ENCODE measurements at regions not wholly inside any gene's neighbourhood (a gene's known extent, or its start where the extent isn't known, plus 50 kb on each side); places are given as distances from the start of the nearest gene placed in this dataset.

- no peak for DNase-seq
Measured at GRCh38 chr11:112795911-112796649, 165.1 kb upstream of the NCAM1 start.

DNA sequence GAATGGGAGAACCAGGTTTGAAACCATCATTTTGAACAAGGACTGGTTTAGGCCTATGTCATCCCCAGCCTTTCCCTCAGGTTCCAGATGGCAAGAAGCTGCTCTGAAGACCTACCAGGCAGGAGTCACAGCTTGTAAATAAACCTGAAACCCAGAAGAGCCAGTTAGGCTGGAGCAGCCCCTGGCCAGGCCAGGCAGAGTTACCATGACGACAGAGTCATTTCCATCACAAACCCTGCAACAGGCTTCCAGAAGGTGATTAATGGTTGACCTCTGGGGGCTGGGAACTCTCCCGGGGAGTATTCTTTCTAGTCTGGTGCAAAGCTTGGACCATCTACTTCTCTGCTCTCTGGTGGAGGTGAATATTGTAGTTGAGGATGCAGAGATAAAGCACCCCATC, 164.1 kb upstream of the NCAM1 start:
- DNase-seq: no peak

GRCh38 chr11:112797648-112798293, 163.4 kb upstream of the NCAM1 start:
- DNase-seq: peak; percentile 18

DNA sequence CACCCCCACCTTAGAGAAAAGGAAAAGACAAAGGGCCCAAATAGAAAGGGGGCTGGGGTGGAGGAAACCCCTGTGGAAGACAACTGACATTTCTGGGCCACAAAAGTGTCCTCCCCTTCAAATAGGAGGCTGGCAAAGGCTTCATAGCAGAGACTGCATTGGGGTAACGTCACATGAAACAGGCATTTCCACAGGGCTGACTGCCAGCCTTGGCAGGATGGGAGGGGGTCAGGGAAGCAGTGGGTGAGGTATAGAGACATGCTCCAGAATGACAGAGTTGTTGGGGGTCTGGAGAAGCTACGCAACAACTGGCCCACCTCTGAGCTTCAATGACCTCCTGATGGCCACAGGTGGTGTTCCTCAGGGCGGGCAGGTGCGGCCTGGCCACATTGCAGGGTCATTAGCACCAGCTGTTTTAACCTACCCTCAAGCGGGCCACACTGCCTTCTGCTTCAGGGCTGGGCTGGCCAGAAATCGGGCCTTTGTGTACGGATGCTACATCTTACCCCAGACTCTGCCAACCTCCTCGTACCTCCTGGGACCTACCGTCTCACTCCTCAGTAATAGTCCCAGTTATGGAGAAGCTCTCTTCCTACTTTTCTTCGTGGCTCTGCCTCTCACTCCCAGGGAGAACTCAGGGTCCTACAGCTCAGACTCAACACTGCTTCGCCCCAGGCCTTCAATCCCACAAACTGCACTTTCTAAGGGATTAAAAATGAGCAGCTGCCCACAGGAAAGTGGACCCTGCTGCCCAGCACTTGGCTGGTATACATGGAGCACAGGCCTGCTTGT, 160.0 kb upstream of the NCAM1 start:
- no peak for DNase-seq

GRCh38 chr11:112801817-112802088, 159.5 kb upstream of the NCAM1 start:
- no peak for DNase-seq

- no peak for DNase-seq
Measured at GRCh38 chr11:112805658-112806057, 155.6 kb upstream of the NCAM1 start.

DNA sequence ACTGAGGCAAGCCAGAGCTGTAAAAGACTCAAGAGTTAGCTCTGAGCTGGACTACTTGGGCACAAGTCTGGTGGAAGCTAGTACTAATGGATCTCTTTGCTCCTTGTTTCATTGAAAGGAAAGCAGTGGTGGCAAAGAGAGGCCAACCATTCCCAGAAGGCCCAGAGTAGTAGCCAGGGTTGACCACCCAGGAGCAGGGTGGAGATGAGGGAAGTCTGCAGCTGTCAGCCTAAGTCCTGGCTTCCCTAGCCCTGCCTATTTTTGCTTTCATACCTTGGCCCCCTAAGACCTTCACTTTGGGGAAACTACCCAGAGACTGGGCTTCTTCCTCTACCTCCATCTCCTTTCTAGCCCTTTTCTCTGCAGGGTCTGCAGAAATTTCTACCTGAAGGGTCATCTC, 155.0 kb upstream of the NCAM1 start:
- no peak for DNase-seq

- DNase-seq: no peak
Measured at GRCh38 chr11:112806876-112807275, 154.3 kb upstream of the NCAM1 start.

GRCh38 chr11:112809429-112809828, 151.8 kb upstream of the NCAM1 start:
- no peak for DNase-seq

DNA sequence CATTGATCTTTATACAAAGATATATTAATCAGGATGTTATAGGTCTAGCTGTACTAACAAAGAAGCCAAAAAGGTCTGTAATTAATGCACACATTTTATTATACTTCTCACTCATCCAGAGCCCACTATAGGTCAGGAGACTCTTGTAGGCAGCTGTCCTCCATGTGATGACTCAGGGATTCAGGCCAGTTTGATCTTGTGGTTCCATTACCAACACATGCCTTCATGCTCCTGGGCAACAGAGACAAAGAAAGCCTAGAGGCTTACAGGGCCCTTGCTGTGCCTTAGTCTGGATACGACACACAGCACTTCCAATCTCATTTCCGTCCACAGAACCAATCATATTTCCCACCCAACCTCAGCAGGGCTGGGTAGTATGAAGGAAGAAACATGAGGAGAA, 150.3 kb upstream of the NCAM1 start:
- no peak for DNase-seq

GRCh38 chr11:112811783-112812182, 149.4 kb upstream of the NCAM1 start:
- no peak for DNase-seq

GRCh38 chr11:112812729-112813128, 148.5 kb upstream of the NCAM1 start:
- DNase-seq: no peak

GRCh38 chr11:112814168-112814567, 147.1 kb upstream of the NCAM1 start:
- no peak for DNase-seq

DNA sequence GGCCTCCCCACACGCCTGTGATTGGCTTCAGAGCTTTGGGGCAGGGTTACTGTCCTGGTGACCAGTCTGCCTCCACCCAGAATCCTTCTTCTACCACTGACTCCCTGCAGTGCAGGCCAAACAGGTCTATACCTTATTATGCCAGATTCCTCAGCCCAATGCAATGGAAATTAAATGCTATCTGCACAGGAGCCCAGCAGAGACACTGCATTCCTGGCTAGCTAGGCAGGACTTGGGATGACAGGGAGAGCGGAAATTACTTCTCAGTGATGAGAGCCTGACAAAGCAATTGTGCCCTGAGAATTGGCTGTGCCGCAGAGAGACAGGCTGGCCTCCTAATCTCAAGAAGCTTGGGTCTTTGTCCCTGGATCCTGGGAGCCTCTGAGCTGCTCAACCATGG, 143.8 kb upstream of the NCAM1 start:
- DNase-seq: no peak

DNA sequence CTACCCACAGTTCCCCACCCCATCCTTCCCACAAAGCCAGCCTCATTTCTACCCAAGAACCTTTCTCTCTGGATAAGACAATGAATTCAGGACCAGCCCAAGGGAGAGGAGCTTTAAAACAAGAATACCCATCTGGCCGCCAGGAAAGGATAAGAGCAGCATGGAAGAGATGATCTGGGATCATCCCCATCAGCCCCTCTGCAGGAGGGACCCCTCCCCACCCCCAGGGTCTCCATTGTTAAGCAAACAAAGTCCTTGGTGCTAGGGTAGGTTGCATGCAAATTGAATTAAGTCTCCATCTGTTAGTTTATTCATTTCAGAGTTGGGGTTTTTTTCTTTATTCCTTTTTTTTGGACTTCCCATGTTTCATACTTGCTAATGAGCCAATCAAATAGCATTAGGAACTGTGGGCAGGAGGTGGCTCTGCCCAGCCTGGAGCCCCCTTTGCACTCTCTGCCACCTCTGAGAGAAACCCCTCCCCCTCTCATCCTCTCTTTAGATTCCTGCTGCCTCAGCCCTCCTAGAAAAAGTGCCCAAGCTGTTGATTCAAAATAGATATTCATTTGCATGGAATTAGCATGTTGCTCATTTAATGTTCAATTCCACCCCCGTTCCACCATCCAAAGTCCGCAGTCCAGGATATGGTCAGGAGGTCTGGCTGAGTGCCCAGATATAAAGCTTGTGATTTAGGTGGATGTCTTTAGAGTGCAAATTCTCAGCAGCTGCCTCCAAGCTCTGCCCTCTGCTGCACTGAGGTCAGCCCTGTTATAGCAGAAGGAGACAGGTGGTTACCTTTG, 138.5 kb upstream of the NCAM1 start:
- DNase-seq: no peak

GRCh38 chr11:112826026-112826425, 135.2 kb upstream of the NCAM1 start:
- DNase-seq: no peak

DNA sequence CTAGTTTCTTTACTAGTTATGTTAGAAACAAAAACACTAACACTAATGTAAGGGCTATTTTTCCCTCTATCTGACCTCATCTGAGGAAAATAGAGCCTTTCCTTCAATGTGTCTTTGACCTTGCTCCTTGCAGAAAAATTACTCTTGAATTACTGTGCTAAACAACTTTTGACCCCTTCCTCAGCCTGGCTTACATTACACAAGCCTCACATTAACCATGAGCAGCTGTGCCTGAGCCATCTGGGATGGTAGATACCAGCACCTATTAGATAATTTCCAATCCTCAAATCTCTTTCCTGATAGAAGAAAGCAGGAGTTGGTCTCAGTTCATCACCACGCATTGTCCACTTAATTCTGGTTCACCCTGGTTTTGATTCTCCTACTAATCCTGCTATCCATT, 134.4 kb upstream of the NCAM1 start:
- no peak for DNase-seq

DNA sequence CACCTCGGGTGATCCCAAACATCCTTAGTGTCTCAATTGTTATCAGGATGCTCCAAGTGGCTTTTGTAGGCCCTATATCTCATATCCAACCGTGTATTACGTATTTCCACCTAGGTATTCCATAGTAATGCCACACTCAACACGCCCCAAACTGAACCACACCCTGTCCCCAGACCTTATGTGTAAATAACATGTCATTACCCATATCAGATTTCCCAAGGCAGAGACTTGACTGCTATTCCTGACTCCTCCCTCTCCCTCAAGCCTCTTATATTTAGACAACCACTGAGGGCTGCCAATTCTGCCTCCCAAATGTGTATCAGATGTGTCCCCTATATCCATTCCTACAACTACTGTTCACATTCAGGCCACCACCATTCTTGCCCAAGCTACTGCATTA, 132.8 kb upstream of the NCAM1 start:
- no peak for DNase-seq

GRCh38 chr11:112829971-112830654, 131.1 kb upstream of the NCAM1 start:
- DNase-seq: no peak

DNA sequence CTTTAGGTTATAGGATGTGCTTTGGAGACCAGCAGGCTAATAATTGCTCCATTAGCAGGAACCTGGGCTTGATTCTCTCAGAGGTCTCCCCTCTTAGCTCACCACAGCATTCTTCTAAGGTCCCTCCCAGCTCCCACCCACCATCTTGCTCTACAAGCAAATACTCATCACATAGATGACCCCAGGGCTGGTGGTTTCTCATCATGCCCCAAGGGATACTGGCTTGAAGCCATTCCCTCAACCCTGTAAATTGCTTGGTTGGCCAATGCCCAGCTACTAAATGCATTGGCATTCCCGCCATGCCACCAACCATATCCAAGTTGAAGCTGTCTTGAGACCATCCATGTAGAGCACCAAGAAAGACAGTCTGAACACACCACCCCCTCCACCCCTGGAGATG, 130.2 kb upstream of the NCAM1 start:
- DNase-seq: no peak

- no peak for DNase-seq
Measured at GRCh38 chr11:112831969-112832766, 129.1 kb upstream of the NCAM1 start.

DNA sequence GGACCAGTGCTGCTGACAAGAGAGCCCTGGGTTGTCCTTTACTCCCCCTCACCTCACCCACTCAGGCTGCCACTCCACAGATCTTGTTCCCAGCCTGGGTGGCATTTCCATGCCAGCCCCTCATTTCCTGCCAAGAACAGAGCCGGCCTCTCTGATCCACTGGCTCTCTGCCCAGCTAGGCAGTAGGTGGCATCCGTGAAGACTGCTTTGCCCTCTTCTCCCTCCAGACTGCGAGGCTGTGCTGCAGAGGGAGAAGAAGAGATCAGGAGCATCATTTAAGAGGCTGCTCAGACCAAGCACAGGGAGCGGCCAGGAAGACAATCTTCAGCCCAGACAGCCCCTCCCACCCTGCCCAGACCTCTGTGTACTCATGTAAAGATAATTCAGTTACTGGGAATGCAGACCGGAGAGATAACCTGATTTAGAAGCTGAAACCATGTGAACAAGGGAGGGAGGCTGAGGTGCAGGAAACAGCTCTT, 126.9 kb upstream of the NCAM1 start:
- DNase-seq: no peak
